Endodermal cell (in vitro differentiated cells): ENCODE measurements at regions not wholly inside any gene's neighbourhood (a gene's known extent, or its start where the extent isn't known, plus 50 kb on each side); places are given as distances from the start of the nearest gene placed in this dataset.

ENCODE experiments used
- DNase-seq: peaks from one replicate; pipeline ENCODE4 v3.0.0-alpha.2; 2017
- H3K27ac ChIP-seq: 2 replicates; pipeline ENCODE4 v1.5.1; 2013; ENCODE audit warnings: mild to moderate bottlenecking, low read depth, low read length, moderate library complexity
- H3K27me3 ChIP-seq: 2 replicates; pipeline ENCODE4 v1.6.1; 2013; ENCODE audit warnings: mild to moderate bottlenecking, low read length, moderate library complexity; ENCODE audit not compliant: insufficient read depth, control insufficient read depth, poor library complexity, severe bottlenecking
- H3K36me3 ChIP-seq: 2 replicates; pipeline ENCODE4 v1.7.0; 2013; ENCODE audit warnings: mild to moderate bottlenecking, low read length, moderate library complexity; ENCODE audit not compliant: control insufficient read depth, insufficient read depth
- H3K4me1 ChIP-seq: one replicate; pipeline ENCODE4 v1.7.0; 2013; ENCODE audit warnings: low read length; ENCODE audit not compliant: control insufficient read depth, insufficient read depth
- H3K4me3 ChIP-seq: 2 replicates; pipeline ENCODE4 v1.5.1; 2013; ENCODE audit warnings: mild to moderate bottlenecking, low read length, moderate library complexity
- H3K9ac ChIP-seq: 2 replicates; pipeline ENCODE4 v1.6.1; 2013; ENCODE audit warnings: mild to moderate bottlenecking, low read length, moderate library complexity; ENCODE audit not compliant: poor library complexity, severe bottlenecking; ENCODE audit errors: extremely low read depth
- H3K9me3 ChIP-seq: 2 replicates; pipeline ENCODE4 v1.6.1; 2013; ENCODE audit warnings: mild to moderate bottlenecking, low read length, moderate library complexity; ENCODE audit not compliant: control insufficient read depth
- H3K27ac Mint-ChIP-seq: 2 replicates; pipeline ENCODE4 v1.8.0; 2020; ENCODE audit warnings: mixed read lengths
- H3K27me3 Mint-ChIP-seq: 2 replicates; pipeline ENCODE4 v1.8.0; 2021; ENCODE audit warnings: mild to moderate bottlenecking, mixed read lengths; ENCODE audit not compliant: insufficient read depth
- H3K36me3 Mint-ChIP-seq: 2 replicates; pipeline ENCODE4 v1.8.0; 2020; ENCODE audit warnings: low read depth, mixed read lengths
- H3K4me1 Mint-ChIP-seq: 2 replicates; pipeline ENCODE4 v1.8.0; 2020; ENCODE audit warnings: mixed read lengths
- H3K4me3 Mint-ChIP-seq: 2 replicates; pipeline ENCODE4 v1.8.0; 2020; ENCODE audit warnings: mild to moderate bottlenecking, moderate library complexity, mixed read lengths
- H3K9me3 Mint-ChIP-seq: 2 replicates; pipeline ENCODE4 v1.8.0; 2020; ENCODE audit warnings: mild to moderate bottlenecking, mixed read lengths
- CTCF ChIP-seq: fragments of 200-600 bp; sonication (generic); conservative IDR thresholded peaks from 2 replicates; pipeline ENCODE4 v1.5.0; 2021; ENCODE audit warnings: antibody characterized with exemption, mild to moderate bottlenecking
- WGBS, 2 experiments: methylation state at CpG; one replicate each; pipeline versions ENCODE4 v1.1.5 to v1.1.7; 2013; ENCODE audit warnings: missing lambda C conversion rate in 2 of 2, mixed read lengths in 1 of 2; ENCODE audit not compliant: insufficient coverage in 1 of 2, insufficient read length in 1 of 2; 5-methylcytosine and 5-hydroxymethylcytosine counted together

DNA sequence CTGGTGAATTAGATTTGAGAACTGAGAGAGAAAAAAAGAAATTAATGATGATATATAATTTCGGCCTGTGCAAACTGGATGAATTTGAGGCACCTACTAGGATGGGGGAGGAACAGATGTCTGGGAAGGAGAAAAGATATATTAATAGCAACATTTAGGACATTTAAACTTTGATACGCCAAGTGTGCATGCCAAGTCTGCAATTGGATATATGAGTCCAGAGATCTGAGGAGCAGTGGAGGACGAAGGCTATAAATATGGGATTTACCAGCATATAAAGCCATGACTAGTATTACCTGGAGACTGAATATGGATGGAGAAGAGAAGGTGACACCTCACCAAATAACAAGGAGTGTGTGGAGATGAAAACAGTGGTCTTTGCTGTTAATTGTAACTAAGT lies 272.6 kb upstream of the HSF2 start:
- Mint-ChIP-seq H3K9me3 (no peaks in the 10 kb centered on the region), H3K4me3 (no peak overlapping the region), H3K4me1 (peaks cover 29% of the 10 kb centered on the region), H3K27ac (no peak overlapping the region), H3K27me3 (no peaks in the 10 kb centered on the region), H3K36me3 (no peaks in the 10 kb centered on the region)
- Histone ChIP-seq H3K27me3 (no peaks in the 10 kb centered on the region), H3K36me3 (no peaks in the 10 kb centered on the region), H3K4me1 (peaks cover 19% of the 10 kb centered on the region), H3K9me3 (no peaks in the 10 kb centered on the region), H3K4me3 (no peak overlapping the region), H3K9ac (no peak overlapping the region), H3K27ac (no peak overlapping the region)
- TF ChIP-seq CTCF, result no peak
- WGBS, 2 experiments, result 94 to 99% methylated on average over 2 to 3 of the region's 3 CpGs
- no peak for DNase-seq

GRCh38 chr6:122128445-122128844 lies 271.0 kb upstream of the HSF2 start:
- Histone ChIP-seq H3K27me3 (no peaks in the 10 kb centered on the region), H3K36me3 (no peaks in the 10 kb centered on the region), H3K4me1 (peaks cover 19% of the 10 kb centered on the region), H3K4me3 (peak overlapping the region; percentile 5), H3K9me3 (no peaks in the 10 kb centered on the region), H3K27ac (no peak overlapping the region), H3K9ac (no peak overlapping the region)
- no peaks in the 10 kb centered on the region for H3K36me3 Mint-ChIP-seq
- no peaks in the 10 kb centered on the region for H3K9me3 Mint-ChIP-seq
- no peak overlapping the region for H3K27ac Mint-ChIP-seq
- DNase-seq, result no peak
- no peaks in the 10 kb centered on the region for H3K27me3 Mint-ChIP-seq
- no peak for TF ChIP-seq CTCF
- 86% methylated on average over 1 of the region's 1 CpG; no CpG with 5 or more reads in 1 of the 2 experiments for WGBS, 2 experiments
- no peak overlapping the region for H3K4me3 Mint-ChIP-seq
- H3K4me1 Mint-ChIP-seq, result peaks cover 29% of the 10 kb centered on the region

DNA sequence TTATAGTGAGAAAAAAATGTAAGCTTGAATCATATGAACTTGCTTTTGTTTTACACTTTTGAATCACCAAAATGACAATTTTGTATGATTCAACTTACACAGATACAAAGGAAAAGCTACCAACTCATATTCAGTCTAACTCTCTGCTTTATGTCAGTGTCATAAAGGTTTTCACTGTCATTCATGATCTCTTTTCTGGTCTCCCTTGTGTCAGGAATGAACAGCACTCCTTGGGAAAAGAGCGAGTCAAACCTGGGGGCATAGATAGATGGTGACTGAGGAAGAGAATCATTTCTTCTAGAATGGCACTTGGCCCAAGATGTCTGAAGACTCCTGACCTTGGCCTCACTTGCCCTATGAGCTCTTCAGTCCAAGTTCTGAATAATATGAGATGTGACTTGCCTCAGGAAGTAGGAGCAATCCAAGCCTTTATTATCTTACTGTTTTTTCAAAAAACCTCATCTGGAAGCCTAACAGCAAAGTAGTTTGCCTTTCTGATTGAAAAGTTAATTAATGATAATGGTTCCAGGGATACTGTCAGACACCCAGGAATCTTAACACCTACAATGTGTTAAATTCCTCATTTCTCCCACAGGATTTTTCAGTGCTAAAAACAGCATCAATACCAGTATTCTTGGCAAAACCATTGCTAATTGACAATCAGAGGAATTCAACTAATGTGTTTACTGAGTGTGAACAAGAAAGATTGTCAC lies 270.0 kb upstream of the HSF2 start:
- 80 to 83% methylated on average over 1 of the region's 1 CpG for WGBS, 2 experiments
- Histone ChIP-seq H3K9me3 (no peaks in the 10 kb centered on the region), H3K36me3 (no peaks in the 10 kb centered on the region), H3K4me3 (peak overlapping the region; percentile 35), H3K9ac (peak overlapping the region; percentile 29), H3K27me3 (no peaks in the 10 kb centered on the region), H3K27ac (no peak overlapping the region), H3K4me1 (peaks cover 19% of the 10 kb centered on the region)
- H3K27me3 Mint-ChIP-seq, result no peaks in the 10 kb centered on the region
- no peaks in the 10 kb centered on the region for H3K36me3 Mint-ChIP-seq
- H3K27ac Mint-ChIP-seq, result peak overlapping the region; percentile 86
- H3K4me1 Mint-ChIP-seq, result peaks cover 29% of the 10 kb centered on the region
- TF ChIP-seq CTCF, result peak; percentile 15
- H3K4me3 Mint-ChIP-seq, result no peak overlapping the region
- no peaks in the 10 kb centered on the region for H3K9me3 Mint-ChIP-seq
- peak; percentile 57 for DNase-seq
